Endothelial cell of umbilical vein (primary cell): ENCODE measurements at regions not wholly inside any gene's neighbourhood (a gene's known extent, or its start where the extent isn't known, plus 50 kb on each side); places are given as distances from the start of the nearest gene placed in this dataset.

ENCODE experiments used
- BruUV-seq: library from RNA; stranded (reverse); fragments of 400-500 nt; replicated peaks from 2 replicates; lab custom pipeline; 2021; lab: Mats Ljungman, UMichigan
- CTCF ChIA-PET: fragments of 300-600, 350-600 bp; sonication (Branson Sonifier 250); formaldehyde crosslinking; loops from one replicate; lab custom pipeline; 2021; ENCODE audit warnings: antibody characterized with exemption, inconsistent platforms; lab: Charles Lee
- POLR2A ChIA-PET: fragments of 300-600, 350-600 bp; sonication (Branson Sonifier 250); formaldehyde crosslinking; loops from one replicate; lab custom pipeline; 2021; ENCODE audit warnings: antibody characterized with exemption, inconsistent platforms; lab: Charles Lee
- DNase-seq: peaks from one replicate; pipeline ENCODE4 v3.0.0-alpha.2; 2011; ENCODE audit warnings: low read depth, low spot score
- FAIRE-seq: peaks from 2 replicates; lab custom pipeline; 2011; peaks lifted over from hg19 to GRCh38; lab: Jason Lieb, UNC
- H2AFZ ChIP-seq: 2 replicates; pipeline ENCODE4 v1.6.0; 2012; ENCODE audit warnings: low read depth, low read length, control low read depth, inconsistent platforms
- H3K27ac ChIP-seq: 2 replicates; pipeline ENCODE4 v1.5.1; 2011; ENCODE audit warnings: low read depth, mild to moderate bottlenecking, control low read depth, low read length, moderate library complexity; ENCODE audit not compliant: insufficient read depth
- H3K27me3 ChIP-seq, 2 experiments: 2 replicates each; pipeline versions ENCODE4 v1.6.0 to v1.6.1; 2011; ENCODE audit warnings: low read length in 2 of 2, mixed read lengths in 1 of 2; ENCODE audit not compliant: control insufficient read depth in 2 of 2, insufficient read depth in 2 of 2
- H3K36me3 ChIP-seq, 2 experiments: 2 replicates in 1 of 2; 3 replicates in 1 of 2; pipeline ENCODE4 v1.5.1; 2011; ENCODE audit warnings: low read length in 2 of 2, mild to moderate bottlenecking in 1 of 2, moderate library complexity in 1 of 2; ENCODE audit not compliant: control insufficient read depth in 2 of 2, insufficient read depth in 2 of 2; ENCODE audit errors: extremely low read depth in 1 of 2
- H3K4me1 ChIP-seq: 3 replicates; pipeline ENCODE4 v1.5.1; 2011; ENCODE audit warnings: mild to moderate bottlenecking, low read length; ENCODE audit not compliant: control insufficient read depth, insufficient read depth; ENCODE audit errors: extremely low read depth
- H3K4me2 ChIP-seq: 2 replicates; pipeline ENCODE4 v1.6.1; 2011; ENCODE audit warnings: low read length, control low read depth, mixed read lengths; ENCODE audit not compliant: insufficient read depth
- H3K4me3 ChIP-seq, 3 experiments: fragments of 200-600 bp in 1 of 3; sonication (generic), shearing (Covaris generic) in 1 of 3; replicated peaks in 1 of 3; 2 replicates each; pipeline ENCODE4 v1.5.1; 2011 to 2016; ENCODE audit warnings: control low read depth in 3 of 3, low read length in 3 of 3, mild to moderate bottlenecking in 2 of 3, inconsistent platforms in 1 of 3, low read depth in 1 of 3, moderate library complexity in 1 of 3; ENCODE audit not compliant: insufficient read depth in 1 of 3
- H3K79me2 ChIP-seq: 2 replicates; pipeline ENCODE4 v1.6.0; 2012; ENCODE audit warnings: low read length, inconsistent platforms; ENCODE audit not compliant: control insufficient read depth, insufficient read depth
- H3K9ac ChIP-seq: replicated peaks from 2 replicates; pipeline ENCODE3; 2011; ENCODE audit warnings: low read length, control low read depth; ENCODE audit not compliant: insufficient read depth; ENCODE audit errors: extremely low read depth
- H3K9me1 ChIP-seq: replicated peaks from 3 replicates; pipeline ENCODE4 v1.6.0; 2011; ENCODE audit warnings: mild to moderate bottlenecking, low read length; ENCODE audit not compliant: control insufficient read depth, insufficient read depth; ENCODE audit errors: extremely low read depth
- H3K9me3 ChIP-seq: replicated peaks from 2 replicates; pipeline ENCODE4 v1.5.1; 2012; ENCODE audit warnings: low read length, inconsistent platforms; ENCODE audit not compliant: control insufficient read depth, insufficient read depth
- H4K20me1 ChIP-seq: replicated peaks from 2 replicates; pipeline ENCODE3; 2011; ENCODE audit warnings: mild to moderate bottlenecking, low read length; ENCODE audit not compliant: control insufficient read depth, insufficient read depth; ENCODE audit errors: extremely low read depth
- CTCF ChIP-seq, 2 donors: IDR thresholded peaks; 1 replicate in 1 of 2; 2 replicates in 1 of 2; pipeline ENCODE4 v1.5.1; 2011; ENCODE audit warnings: low read length in 2 of 2, mild to moderate bottlenecking in 2 of 2, moderate library complexity in 2 of 2, control low read depth in 1 of 2, inconsistent platforms in 1 of 2, low read depth in 1 of 2; ENCODE audit not compliant: insufficient read depth in 1 of 2; ENCODE audit errors: extremely low read depth in 1 of 2
- EZH2 ChIP-seq: IDR thresholded peaks from 2 replicates; pipeline ENCODE4 v1.6.1; 2012; ENCODE audit warnings: borderline replicate concordance, low read depth, mild to moderate bottlenecking, moderate library complexity, low read length, inconsistent platforms; ENCODE audit not compliant: severe bottlenecking
- FOS ChIP-seq: IDR thresholded peaks from 2 replicates; pipeline ENCODE4 v1.6.1; 2011; ENCODE audit warnings: mild to moderate bottlenecking, low read length, moderate library complexity, borderline replicate concordance; ENCODE audit not compliant: insufficient read depth
- GATA2 ChIP-seq: IDR thresholded peaks from 2 replicates; pipeline ENCODE4 v1.7.0; 2011; ENCODE audit warnings: low read depth, mild to moderate bottlenecking, moderate library complexity, mixed read lengths, low read length; ENCODE audit not compliant: insufficient read length, insufficient read depth
- JUN ChIP-seq: IDR thresholded peaks from 2 replicates; pipeline ENCODE4 v1.6.1; 2011; ENCODE audit warnings: borderline replicate concordance, low read depth; ENCODE audit not compliant: insufficient read length, insufficient read depth
- MAX ChIP-seq: IDR thresholded peaks from 2 replicates; pipeline ENCODE4 v1.6.1; 2011; ENCODE audit not compliant: insufficient read depth, insufficient read length
- POLR2A ChIP-seq: IDR thresholded peaks from 2 replicates; pipeline ENCODE4 v1.6.1; 2012; ENCODE audit warnings: low read depth, mild to moderate bottlenecking, control low read depth, low read length
- POLR2AphosphoS5 ChIP-seq: IDR thresholded peaks from 2 replicates; pipeline ENCODE4 v1.6.1; 2012; ENCODE audit warnings: low read depth, mild to moderate bottlenecking, control low read depth, low read length, moderate library complexity; ENCODE audit not compliant: insufficient read depth
- dilution Hi-C: fragments of 300-500 bp; cut with MboI; formaldehyde crosslinking; loops from one replicate; pipeline ENCODE4 v1.15.0; 2019; ENCODE audit warnings: low sequenced_read_pairs; ENCODE audit not compliant: extremely low pct_ligation_motif_present
- intact Hi-C: fragments of 100-400 bp; cut with micrococcal nuclease; formaldehyde crosslinking; loops from one replicate; pipeline ENCODE4 v1.10.0; 2022

GRCh38 chr6:163686301-163686700 lies 271.8 kb downstream of the QKI start:
- Histone ChIP-seq H3K9me3 (no peaks in the 10 kb centered on the region), H3K79me2 (no peaks in the 10 kb centered on the region), H3K36me3 (no peaks in the 10 kb centered on the region), H2AFZ (no peak overlapping the region), H3K27me3 (no peaks in the 10 kb centered on the region), H3K4me1 (no peaks in the 10 kb centered on the region), H4K20me1 (no peaks in the 10 kb centered on the region), H3K9ac (no peak overlapping the region), H3K4me2 (no peak overlapping the region), H3K4me3 (no peak overlapping the region), H3K9me1 (no peaks in the 10 kb centered on the region), H3K27ac (no peak overlapping the region)
- dilution Hi-C loops (no loop called here), intact Hi-C loops (no loop called here)
- CTCF ChIA-PET = no interaction called here
- TF ChIP-seq JUN = no peak
- no peak for TF ChIP-seq EZH2
- TF ChIP-seq FOS = no peak
- TF ChIP-seq POLR2AphosphoS5 = no peak
- TF ChIP-seq GATA2 = no peak
- no peak for TF ChIP-seq POLR2A
- POLR2A ChIA-PET = no interaction called here
- no TSS peak for BruUV-seq
- no peak for FAIRE-seq
- no peak for DNase-seq

- dilution Hi-C loops = no loop called here
These were observed 268.6 kb downstream of the QKI start for GRCh38 chr6:163683105-163683622.

More at GRCh38 chr6:163683105-163683622, 268.6 kb downstream of the QKI start:
- Histone ChIP-seq H3K79me2 (no peaks in the 10 kb centered on the region), H3K9ac (no peak overlapping the region), H3K36me3 (no peaks in the 10 kb centered on the region), H4K20me1 (no peaks in the 10 kb centered on the region), H3K4me2 (no peak overlapping the region), H3K27ac (no peak overlapping the region), H3K4me3 (no peak overlapping the region), H3K27me3 (no peaks in the 10 kb centered on the region), H3K9me3 (no peaks in the 10 kb centered on the region), H3K9me1 (no peaks in the 10 kb centered on the region), H3K4me1 (no peaks in the 10 kb centered on the region), H2AFZ (no peak overlapping the region)
- FAIRE-seq (no peak), DNase-seq (no peak)
- BruUV-seq = no TSS peak
- ChIA-PET POLR2A (no interaction called here), CTCF (no interaction called here)
- TF ChIP-seq POLR2AphosphoS5 = no peak
- TF ChIP-seq MAX = no peak
- no peak for TF ChIP-seq POLR2A
- TF ChIP-seq EZH2 = no peak
- TF ChIP-seq CTCF (IDR thresholded peaks at IDR 0.05; ENCODE audit: extremely low read depth in 1 of 2, insufficient read depth in 1 of 2, low read depth in 1 of 2, low read length in 2 of 2) = no peak
- intact Hi-C loops = no loop called here
